GM19351 (cell line): ENCODE measurements at regions not wholly inside any gene's neighbourhood (a gene's known extent, or its start where the extent isn't known, plus 50 kb on each side); places are given as distances from the start of the nearest gene placed in this dataset.

Experiments used
- ATAC-seq: cut with Tn5 transposase; IDR thresholded peaks from one replicate; pipeline ENCODE4 v1.9.1; 2021; ENCODE audit warnings: mild to moderate bottlenecking, moderate library complexity; ENCODE audit not compliant: unreplicated experiment

DNA sequence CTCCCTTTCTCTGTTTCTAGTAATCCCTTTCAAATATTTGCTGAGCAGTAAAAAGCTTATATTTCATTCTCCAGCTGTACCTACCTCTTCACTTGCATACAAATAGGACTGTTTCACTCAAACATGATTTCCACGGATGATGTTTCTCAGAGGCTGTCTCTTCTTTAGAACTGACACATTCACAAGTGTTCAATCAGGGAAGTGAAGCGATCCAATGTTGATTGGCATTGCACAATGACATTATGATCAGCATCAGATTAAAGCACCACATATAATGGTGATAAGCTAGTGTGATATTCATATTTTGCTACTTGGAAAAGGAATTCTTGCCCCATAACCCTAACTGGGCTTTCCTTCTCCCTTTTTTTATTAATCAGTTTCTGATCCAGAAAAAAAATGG lies 681.8 kb downstream of the TBC1D32 start:
- ATAC-seq: no peak

DNA sequence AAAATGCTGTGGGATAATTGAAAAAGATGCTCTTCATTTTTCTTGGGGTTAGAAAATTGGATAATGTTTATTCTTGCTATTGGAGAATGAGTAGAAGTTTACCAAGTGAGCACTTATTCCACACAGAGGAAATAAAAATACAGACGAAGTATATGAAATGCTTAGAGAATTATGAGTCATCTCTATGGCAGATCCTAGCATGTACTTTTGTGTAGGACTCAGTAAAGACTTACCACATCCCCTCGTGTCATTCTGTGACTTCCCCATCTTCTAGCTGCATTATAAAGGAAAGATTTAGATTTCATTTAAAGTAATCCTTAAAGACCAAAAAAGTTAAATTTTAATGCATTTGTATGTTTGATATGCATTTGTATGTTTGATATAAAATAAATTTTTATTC lies 685.6 kb downstream of the TBC1D32 start:
- ATAC-seq: no peak

DNA sequence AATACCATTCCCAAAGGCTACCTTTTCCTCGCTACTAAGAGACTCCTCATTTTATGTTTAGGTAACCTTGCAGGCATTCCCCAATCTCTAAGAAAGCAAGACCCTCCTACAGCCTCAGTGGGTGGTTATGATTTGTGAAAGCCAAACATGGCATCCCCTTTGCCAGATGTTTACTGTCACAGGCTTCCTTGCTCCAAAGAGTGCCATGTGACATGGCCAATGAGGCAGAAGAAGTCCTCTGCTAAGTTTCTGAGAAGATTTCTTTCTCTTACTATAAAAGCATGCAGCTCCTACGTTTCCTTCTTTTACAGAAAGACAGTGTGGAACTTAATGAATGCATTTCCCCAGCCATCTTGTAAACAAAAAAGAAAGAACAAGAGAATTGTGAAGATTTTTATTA lies 688.2 kb downstream of the TBC1D32 start:
- no peak for ATAC-seq

DNA sequence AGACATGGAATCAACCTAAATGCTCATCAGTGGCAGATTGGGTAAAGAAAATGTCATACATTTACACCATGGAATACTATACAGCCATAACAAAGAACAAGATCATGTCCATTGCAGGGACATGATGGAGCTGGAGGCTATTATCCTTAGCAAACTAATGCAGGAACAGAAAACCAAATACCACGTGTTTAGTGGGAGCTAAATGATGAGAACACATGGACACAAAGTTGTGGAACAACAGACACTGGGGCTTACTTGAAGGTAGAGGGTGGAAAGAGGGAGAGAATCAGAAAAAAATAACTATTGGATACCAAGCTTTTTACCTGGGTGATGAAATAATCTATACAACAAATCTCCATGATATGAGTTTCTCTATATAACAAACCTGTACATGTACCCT lies 701.3 kb downstream of the TBC1D32 start:
- no peak for ATAC-seq

DNA sequence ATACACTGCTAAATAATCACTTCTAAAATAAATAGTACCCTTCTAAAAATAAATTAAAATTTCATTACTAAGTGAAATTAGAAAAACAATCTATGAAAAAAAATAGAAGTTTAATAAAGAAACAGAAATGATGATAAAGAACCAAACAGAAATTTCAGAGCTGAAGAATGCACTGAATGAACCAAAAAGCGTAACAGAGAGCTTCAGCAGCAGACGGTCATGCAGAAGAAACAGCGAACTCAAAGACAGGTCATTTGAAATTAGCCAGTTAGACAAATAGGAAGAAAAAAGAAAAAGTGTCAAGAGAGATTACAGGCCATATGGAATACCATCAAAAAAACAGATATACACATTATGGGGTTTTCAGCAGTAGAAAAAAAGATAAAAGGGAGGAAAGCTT lies 706.7 kb downstream of the TBC1D32 start:
- no peak for ATAC-seq

DNA sequence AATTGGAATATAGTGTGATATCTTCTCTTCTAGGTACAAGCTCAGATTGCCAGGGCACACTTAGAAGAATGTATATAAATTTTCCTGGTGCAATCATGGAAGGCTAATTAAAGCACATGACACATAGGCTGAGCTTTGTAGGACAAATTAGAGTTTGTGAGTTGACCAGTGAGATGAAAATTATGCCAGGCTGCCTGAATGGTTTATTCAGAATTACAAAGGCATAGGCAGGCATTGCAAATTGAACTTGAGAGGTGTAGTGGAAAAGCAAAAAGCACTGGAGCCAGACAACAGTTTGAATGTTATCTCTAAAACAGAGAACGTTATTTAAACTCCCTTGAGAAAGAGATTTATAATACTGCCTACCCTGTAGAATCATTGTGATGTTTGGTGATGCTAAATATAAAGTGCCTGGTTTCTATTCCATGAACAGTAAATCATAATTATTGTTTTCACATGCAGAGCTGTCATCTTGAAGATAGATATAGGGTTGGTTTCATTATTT lies 712.1 kb downstream of the TBC1D32 start:
- no peak for ATAC-seq

DNA sequence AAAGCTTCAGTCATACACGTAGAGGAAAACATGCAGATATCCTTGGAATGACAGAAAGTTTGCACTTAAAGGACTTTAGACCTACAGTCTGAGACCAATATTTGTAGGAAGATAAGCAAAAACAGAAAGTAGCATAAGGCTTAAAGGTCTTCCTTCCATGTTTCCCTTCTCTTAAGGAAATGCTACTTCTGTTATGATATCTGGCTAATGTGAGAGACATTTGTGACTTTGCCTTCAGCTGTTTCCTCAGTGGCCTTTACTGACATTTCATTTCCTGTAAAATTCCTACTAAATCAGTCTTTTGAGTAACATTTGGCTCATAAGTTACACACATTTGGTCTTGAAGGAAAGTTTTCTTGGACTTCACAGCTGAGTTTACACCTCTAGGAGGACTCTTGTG lies 713.4 kb downstream of the TBC1D32 start:
- ATAC-seq: no peak

DNA sequence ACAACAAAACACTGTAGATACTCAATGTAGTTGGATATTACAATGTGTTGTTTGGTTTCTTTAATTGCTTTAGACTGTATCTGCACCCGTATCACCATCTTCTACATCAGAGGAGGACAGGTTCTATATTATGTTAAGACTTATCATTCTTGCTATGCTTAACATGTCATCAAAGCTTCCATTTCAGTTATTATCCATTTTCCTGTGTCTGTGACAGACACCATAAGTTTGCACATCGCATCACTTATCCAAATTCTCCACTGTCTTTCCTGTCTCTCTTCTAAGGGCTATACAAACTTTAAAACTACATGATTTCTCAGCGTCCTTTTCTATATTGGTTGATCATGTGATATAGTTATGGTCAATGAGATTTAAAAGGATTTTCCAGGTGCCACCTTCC lies 719.0 kb downstream of the TBC1D32 start:
- ATAC-seq: no peak

DNA sequence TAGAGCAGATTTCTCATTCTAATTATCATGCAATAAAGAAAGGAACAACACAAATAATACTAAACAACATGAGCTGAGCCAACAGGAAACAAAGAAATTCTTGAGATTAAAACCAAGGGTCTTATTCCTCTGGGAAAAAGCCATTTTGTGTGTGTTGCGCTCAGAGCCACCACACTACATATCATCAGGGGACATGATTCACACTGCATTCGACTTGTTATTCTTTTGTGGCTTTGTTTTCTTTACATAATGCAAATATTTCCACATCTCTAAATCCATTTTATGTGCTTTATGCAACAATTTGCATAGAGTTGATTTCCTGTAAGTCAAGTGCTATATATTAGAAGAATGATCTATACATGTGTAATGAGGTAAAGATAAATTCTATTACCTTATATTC lies 719.6 kb downstream of the TBC1D32 start:
- ATAC-seq: no peak

DNA sequence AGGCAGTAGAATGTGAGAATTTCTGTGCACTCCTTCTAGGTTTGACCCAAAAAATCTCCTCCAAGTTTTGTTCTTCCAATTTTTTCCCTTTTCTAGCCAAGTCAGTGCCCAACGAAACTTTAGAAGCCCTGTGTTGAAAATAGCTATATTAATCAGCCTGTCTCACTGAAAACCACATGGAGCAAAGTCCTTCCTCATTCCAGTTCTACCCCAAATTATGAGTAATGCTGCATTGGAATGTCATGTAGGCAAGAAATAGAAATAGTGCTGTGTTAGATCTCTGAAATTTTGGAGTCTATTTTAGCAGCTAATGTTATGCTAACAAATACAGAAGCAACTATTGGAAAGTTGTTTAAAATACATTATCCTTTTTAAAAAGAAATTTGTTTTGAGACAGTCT lies 725.5 kb downstream of the TBC1D32 start:
- no peak for ATAC-seq

DNA sequence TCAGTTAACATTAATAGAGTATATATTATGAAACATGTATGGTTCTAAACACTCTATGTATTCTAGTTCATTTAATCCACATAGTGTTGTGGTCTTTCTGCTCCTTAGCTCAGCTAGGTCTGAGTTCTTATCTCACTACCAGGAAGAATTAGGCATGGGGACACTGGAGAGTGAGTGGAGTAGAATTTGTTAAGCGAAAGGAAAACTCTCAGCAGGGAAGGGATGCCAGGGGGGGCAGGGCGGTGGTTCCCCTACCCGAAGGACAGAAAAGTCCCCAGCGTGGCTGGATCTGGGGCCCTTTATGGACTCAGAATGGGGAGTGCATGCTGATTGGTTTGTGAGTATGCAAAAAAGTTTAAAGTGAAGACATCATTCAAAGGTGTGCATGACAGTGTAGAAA lies 727.5 kb downstream of the TBC1D32 start:
- ATAC-seq: no peak

DNA sequence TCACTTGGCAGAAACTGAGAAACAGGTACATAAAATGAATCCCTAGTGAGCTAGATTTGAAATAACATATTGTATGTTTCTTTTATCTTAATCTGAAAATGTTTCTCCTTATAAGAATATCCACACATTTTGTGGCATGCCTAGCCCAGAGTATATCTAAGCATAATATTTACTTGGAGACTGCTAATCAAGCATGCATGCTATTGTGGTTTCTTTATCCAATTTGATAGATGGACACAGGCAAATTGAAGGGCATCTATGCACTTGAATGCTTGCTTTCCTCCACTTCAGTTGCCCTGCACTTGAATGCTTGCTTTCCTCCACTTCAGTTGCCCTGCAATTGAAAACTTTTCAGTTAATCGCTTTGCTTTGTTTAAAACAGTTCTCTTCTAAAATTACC lies 729.8 kb downstream of the TBC1D32 start:
- no peak for ATAC-seq

DNA sequence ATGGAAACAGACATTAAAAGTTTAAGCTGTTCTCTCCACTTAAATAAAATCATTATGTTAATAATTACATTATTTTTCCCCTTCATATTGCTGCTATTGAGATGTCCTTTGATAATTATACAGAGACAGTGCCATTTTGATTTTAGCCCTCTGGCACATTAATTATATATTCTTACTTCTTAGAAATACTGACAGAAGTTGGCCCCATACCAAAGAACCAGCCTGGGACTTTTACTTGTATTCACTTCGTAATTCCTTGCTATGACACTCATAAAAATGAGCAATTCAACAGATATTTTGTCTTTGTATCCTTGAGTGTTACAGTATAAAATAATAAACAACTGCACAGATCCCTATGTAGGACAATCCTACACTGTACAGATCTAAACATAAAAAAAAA lies 743.7 kb downstream of the TBC1D32 start:
- no peak for ATAC-seq

DNA sequence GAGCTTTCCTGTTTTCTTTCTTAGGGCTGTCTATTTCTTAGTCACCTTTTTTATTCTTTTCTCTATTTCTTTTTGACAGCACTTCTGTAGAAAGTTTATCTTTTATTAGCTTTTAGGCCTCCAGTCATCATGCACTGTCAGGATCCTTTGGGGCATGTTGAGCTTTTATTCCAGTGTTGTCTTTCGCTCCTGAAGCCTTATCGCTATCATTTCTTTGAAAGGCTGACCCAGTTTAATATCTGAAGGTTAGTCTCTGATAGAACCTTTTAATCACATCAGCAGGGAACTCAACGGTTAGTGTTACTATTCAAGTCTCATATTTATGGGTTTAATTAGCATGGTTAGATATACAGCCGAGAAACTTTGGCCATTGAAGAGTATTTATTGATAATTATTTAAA lies 745.9 kb downstream of the TBC1D32 start:
- no peak for ATAC-seq

DNA sequence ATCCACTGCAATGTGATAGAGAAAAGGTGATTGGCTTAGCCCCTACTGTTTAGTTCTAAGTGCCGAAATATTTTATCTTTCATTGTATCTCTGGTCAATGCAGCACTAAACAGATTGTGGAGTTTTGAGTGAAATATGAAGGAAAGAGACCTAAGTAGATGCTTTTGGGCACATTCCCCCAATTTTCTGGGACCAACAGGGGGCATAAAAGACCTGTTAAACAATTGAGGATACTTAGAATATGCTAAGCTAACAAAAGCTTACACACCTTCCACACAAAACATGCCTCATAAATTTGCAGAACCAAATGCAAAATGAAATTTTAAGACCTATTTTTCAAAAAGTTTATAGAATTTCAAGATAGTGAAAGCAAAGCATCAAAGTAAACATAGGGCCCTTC lies 746.9 kb downstream of the TBC1D32 start:
- no peak for ATAC-seq

DNA sequence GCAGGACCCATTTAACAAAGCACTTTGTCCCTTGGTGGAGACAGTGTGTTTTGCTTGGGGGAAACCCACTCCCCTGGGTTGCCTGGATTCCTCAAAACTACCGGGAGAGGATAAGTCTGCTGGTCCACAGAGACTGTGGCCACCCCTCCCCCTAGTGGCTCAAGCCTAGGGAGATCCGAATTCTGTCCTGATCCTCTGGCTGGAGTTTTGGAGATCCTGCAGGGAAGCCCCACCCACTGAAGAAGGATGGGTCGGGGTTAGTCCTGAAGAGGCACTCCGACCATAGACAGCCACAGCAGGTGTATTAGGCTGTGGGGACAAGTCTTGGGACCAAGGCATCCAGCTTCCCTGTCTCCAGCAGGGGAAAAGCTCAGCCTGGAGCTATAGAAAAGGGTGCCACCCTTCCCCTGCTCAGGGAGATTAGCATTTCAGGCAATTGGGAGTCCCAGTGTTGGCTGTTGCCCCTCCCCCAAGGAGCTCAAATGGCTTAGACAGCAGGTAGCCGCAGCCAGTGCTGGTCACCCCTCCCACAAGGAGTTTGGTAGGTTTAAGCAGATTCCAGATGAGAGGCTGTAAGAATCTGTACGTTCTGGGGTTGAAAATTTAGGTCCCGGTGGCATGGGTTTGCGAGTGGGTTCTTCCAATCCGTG lies 750.0 kb downstream of the TBC1D32 start:
- ATAC-seq: no peak

DNA sequence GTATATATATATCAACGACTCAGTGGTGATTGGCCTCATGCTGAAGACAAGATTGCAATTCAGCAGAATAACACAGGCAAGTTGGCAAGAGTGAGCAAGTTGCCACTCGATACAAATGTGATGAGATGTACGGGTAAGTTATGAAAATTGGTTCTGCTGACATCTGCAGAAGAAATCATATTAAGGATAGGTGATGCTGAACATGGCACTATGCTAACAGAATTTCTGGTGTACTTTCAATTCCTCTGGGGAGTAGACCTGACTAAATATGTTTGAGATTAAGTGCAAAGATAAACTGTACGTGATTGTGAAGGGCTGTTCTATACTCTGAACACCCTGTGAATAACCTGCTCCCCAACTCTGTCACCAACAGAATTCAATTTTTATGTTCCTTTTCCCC lies 758.2 kb downstream of the TBC1D32 start:
- no peak for ATAC-seq

DNA sequence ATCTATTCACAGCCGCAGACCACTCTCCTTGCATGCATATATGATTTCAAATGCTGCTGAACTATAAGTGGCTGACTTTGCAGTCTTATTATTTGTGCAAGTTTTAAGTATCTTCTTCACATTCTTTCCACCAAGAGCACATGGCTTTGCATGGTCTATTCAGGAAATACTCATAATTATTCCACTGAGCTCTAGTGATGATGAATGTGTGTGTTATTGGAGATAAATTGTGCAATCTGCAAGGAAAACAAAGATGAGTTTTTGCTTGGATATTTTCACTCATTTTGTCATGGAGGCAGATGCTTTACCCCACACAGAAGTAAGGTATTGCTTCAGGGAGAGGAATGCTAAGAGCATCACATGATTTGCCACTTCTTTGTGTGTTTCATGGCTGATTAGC lies 764.6 kb downstream of the TBC1D32 start:
- ATAC-seq: no peak

DNA sequence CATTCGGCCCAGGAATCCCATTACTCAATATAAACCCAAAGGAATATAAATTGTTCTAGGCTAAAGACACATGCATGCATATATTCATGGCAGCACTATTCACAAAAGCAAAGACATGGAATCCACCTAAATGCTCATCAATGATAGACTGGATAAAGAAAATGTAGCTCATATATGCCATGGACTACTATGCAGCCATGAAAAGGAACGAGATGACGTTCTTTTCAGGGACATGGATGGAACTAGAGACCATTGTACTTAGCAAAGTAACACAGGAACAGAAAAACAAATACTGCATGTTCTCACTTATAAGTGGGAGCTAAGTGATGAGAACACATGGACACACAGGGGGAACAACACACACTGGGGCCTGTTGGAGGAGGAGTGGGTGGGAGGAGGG lies 769.5 kb downstream of the TBC1D32 start:
- ATAC-seq: no peak

DNA sequence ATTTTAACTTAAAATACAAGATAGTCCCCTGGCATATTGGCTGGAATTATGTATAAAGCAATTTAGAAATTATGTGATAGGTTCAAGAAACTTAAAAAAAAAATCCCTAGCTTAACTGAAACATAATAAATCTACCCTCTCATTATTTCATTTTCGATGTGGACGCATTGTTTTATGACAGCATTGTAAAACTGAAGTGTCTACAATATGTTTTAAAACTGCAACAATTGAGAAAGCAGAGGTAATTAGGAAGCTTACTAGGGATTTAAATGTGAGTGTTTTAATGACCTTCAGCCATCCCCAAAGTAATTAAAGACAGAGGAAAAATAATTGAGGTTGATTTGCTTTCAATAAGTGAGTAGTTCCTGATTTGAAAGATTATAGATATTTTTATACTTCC lies 776.0 kb downstream of the TBC1D32 start:
- no peak for ATAC-seq

DNA sequence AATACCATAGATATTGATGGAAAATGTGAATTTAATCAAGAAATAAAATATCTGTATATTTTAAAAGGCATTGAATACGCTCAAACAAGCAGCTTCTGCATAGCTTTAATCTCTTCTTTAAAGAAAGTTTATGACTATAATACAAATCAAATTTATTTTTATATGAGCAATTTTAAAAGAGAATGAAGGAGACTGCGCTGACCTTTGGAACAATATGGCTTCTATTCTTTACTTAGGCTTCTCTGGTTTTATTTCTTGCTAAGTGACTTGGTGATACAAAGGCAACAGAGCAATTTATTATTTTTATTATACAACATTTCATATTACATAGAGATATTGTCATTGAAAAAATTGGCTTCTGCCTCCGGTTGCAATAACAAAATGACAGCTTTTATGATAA lies 776.7 kb downstream of the TBC1D32 start:
- ATAC-seq: no peak

DNA sequence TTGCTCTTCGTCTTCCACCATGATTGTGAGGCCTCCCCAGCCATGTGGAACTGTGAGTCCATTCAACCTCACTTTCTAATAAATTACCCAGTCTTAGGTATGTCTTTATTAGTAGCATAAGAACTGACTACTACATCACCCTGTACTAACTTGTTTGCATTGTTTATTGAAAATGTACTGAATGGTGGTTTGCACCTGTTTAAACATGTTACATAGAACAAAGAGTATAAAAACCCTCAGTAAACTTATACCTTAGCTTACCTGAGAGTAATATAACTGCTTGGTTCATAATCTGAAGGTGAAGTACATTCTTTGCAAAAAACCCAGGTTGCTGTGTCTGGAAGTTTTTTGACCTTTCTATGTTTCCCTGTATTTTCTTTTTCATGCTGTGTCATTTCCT lies 777.8 kb downstream of the TBC1D32 start:
- ATAC-seq: no peak

DNA sequence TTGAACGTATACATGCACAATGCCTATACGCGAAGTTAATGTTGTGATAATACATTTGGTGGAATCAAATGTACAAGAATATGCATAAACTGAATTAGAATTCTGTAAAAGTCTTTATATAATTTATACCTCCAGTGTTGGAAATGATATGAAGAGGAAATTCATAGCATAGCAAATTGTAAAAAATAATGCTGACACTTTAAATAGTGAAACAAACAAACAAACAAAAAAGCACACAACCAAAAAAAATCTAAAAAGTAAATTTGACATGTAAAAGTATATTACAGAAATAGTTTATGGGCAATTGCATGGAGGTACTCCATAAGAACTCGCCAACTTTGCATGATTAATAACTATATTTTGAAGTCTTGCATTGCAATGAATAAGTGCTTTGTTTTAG lies 780.9 kb downstream of the TBC1D32 start:
- no peak for ATAC-seq
